Calu3 (cell line): ENCODE measurements at regions not wholly inside any gene's neighbourhood (a gene's known extent, or its start where the extent isn't known, plus 50 kb on each side); places are given as distances from the start of the nearest gene placed in this dataset.

Experiments used
- BruUV-seq: library from RNA; stranded (reverse); fragments of 400-500 nt; replicated peaks from 2 replicates; lab custom pipeline; 2021; lab: Mats Ljungman, UMichigan
- CTCF ChIA-PET: fragments of 300-600 bp; sonication (Branson Sonifier 250); formaldehyde crosslinking; loops from one replicate; lab custom pipeline; 2022; ENCODE audit warnings: antibody characterized with exemption; lab: Charles Lee
- DNase-seq: peaks from one replicate; pipeline ENCODE4 v3.0.0; 2022
- H3K27ac Mint-ChIP-seq: one replicate; pipeline ENCODE4 v1.8.0; 2022; ENCODE audit warnings: mixed read lengths; ENCODE audit not compliant: unreplicated experiment
- H3K27me3 Mint-ChIP-seq: one replicate; pipeline ENCODE4 v1.8.0; 2022; ENCODE audit warnings: mixed read lengths; ENCODE audit not compliant: unreplicated experiment
- H3K36me3 Mint-ChIP-seq: one replicate; pipeline ENCODE4 v1.8.0; 2022; ENCODE audit warnings: mild to moderate bottlenecking, moderate library complexity, mixed read lengths; ENCODE audit not compliant: insufficient read depth, unreplicated experiment
- H3K4me1 Mint-ChIP-seq: one replicate; pipeline ENCODE4 v1.8.0; 2022; ENCODE audit warnings: mild to moderate bottlenecking, low read depth, mixed read lengths; ENCODE audit not compliant: unreplicated experiment
- H3K4me3 Mint-ChIP-seq: one replicate; pipeline ENCODE4 v1.8.0; 2022; ENCODE audit warnings: mild to moderate bottlenecking, low read depth, moderate library complexity, mixed read lengths; ENCODE audit not compliant: unreplicated experiment
- H3K9me3 Mint-ChIP-seq: one replicate; pipeline ENCODE4 v1.8.0; 2022; ENCODE audit warnings: low read depth, mixed read lengths; ENCODE audit not compliant: unreplicated experiment
- CTCF ChIP-seq: fragments of 200-600 bp; IDR thresholded peaks from one replicate; pipeline ENCODE4 v1.8.0; 2022; ENCODE audit warnings: antibody characterized with exemption; ENCODE audit not compliant: unreplicated experiment
- intact Hi-C: fragments of 100-400 bp; cut with micrococcal nuclease; formaldehyde crosslinking; loops from one replicate; pipeline ENCODE4 v1.10.0; 2022; ENCODE audit not compliant: unreplicated experiment

- BruUV-seq, result no TSS peak
- no peak for DNase-seq
- H3K27ac Mint-ChIP-seq, result no peak overlapping the region
- CTCF ChIA-PET, result no interaction called here
- no peak overlapping the region for H3K4me3 Mint-ChIP-seq
- H3K27me3 Mint-ChIP-seq, result no peaks in the 10 kb centered on the region
- H3K4me1 Mint-ChIP-seq, result no peaks in the 10 kb centered on the region
- intact Hi-C loops, result no loop called here
- no peaks in the 10 kb centered on the region for H3K9me3 Mint-ChIP-seq
- no peaks in the 10 kb centered on the region for H3K36me3 Mint-ChIP-seq
- no peak for TF ChIP-seq CTCF
These were observed 933.4 kb downstream of the PLA2G4A start for GRCh38 chr1:187762118-187762517.

GRCh38 chr1:187763465-187763864 is 934.7 kb downstream of the PLA2G4A start:
- H3K27ac Mint-ChIP-seq, result no peak overlapping the region
- no TSS peak for BruUV-seq
- intact Hi-C loops, result no loop called here
- H3K27me3 Mint-ChIP-seq, result no peaks in the 10 kb centered on the region
- CTCF ChIA-PET, result no interaction called here
- DNase-seq, result no peak
- H3K4me1 Mint-ChIP-seq, result no peaks in the 10 kb centered on the region
- H3K4me3 Mint-ChIP-seq, result no peak overlapping the region
- no peaks in the 10 kb centered on the region for H3K9me3 Mint-ChIP-seq
- TF ChIP-seq CTCF, result no peak
- no peaks in the 10 kb centered on the region for H3K36me3 Mint-ChIP-seq

GRCh38 chr1:187763976-187764375 is 935.2 kb downstream of the PLA2G4A start:
- CTCF ChIA-PET, result no interaction called here
- no peak overlapping the region for H3K4me3 Mint-ChIP-seq
- H3K27me3 Mint-ChIP-seq, result no peaks in the 10 kb centered on the region
- no peaks in the 10 kb centered on the region for H3K36me3 Mint-ChIP-seq
- TF ChIP-seq CTCF, result no peak
- H3K9me3 Mint-ChIP-seq, result no peaks in the 10 kb centered on the region
- intact Hi-C loops, result no loop called here
- no TSS peak for BruUV-seq
- H3K4me1 Mint-ChIP-seq, result no peaks in the 10 kb centered on the region
- no peak overlapping the region for H3K27ac Mint-ChIP-seq
- DNase-seq, result no peak

GRCh38 chr1:187771396-187771795 is 942.6 kb downstream of the PLA2G4A start:
- no peak for DNase-seq
- CTCF ChIA-PET, result no interaction called here
- TF ChIP-seq CTCF, result no peak
- Mint-ChIP-seq H3K27ac (no peak overlapping the region), H3K9me3 (no peaks in the 10 kb centered on the region), H3K4me1 (no peaks in the 10 kb centered on the region), H3K27me3 (no peaks in the 10 kb centered on the region), H3K36me3 (no peaks in the 10 kb centered on the region), H3K4me3 (no peak overlapping the region)
- intact Hi-C loops, result no loop called here
- no TSS peak for BruUV-seq
